ENCODE measurements at regions not wholly inside any gene's neighbourhood (a gene's known extent, or its start where the extent isn't known, plus 50 kb on each side); places are given as distances from the start of the nearest gene placed in this dataset.

DNA sequence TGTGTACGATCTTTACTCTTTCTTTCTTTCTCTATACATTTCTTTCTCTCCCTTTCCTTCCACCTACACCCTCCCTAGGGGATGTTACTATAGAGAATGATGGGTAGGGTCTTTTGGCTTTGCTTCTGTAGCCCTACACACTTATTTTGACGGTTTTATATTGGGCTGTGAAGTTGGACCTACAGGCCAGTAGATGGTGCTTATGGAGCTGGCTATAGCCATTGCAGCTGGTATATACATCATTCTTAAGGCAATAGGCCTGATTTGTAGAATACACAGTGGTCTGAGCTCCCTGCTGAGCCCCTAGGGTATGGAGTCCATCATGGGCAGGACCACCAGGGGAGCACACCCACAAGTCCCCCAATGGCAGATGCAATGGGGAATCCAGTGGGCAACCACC lies 1869.7 kb downstream of the STIM2 start:
- TF ChIP-seq, protein P1, sequence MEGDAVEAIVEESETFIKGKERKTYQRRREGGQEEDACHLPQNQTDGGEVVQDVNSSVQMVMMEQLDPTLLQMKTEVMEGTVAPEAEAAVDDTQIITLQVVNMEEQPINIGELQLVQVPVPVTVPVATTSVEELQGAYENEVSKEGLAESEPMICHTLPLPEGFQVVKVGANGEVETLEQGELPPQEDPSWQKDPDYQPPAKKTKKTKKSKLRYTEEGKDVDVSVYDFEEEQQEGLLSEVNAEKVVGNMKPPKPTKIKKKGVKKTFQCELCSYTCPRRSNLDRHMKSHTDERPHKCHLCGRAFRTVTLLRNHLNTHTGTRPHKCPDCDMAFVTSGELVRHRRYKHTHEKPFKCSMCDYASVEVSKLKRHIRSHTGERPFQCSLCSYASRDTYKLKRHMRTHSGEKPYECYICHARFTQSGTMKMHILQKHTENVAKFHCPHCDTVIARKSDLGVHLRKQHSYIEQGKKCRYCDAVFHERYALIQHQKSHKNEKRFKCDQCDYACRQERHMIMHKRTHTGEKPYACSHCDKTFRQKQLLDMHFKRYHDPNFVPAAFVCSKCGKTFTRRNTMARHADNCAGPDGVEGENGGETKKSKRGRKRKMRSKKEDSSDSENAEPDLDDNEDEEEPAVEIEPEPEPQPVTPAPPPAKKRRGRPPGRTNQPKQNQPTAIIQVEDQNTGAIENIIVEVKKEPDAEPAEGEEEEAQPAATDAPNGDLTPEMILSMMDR (IDR thresholded peaks at IDR 0.05) = no peak
- TF ChIP-seq ESRRA (IDR thresholded peaks at IDR 0.05; ENCODE audit: borderline replicate concordance, low read length) = no peak
- no peak for TF ChIP-seq NFE2L2 (conservative IDR thresholded peaks at IDR 0.05; ENCODE audit: low read length)
- no peak for TF ChIP-seq POLR2A (IDR thresholded peaks at IDR 0.05; ENCODE audit: low read length)
- no peak for TF ChIP-seq RNF2 (IDR thresholded peaks at IDR 0.05; ENCODE audit: borderline replicate concordance, low read depth)
- no peak for TF ChIP-seq MAZ (IDR thresholded peaks at IDR 0.05; ENCODE audit: borderline replicate concordance, low read depth, low read length)
- TF ChIP-seq, protein P2, sequence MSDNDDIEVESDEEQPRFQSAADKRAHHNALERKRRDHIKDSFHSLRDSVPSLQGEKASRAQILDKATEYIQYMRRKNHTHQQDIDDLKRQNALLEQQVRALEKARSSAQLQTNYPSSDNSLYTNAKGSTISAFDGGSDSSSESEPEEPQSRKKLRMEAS (IDR thresholded peaks at IDR 0.05) = no peak
- TF ChIP-seq EP300 (IDR thresholded peaks at IDR 0.05) = no peak
- TF ChIP-seq SMC3 (IDR thresholded peaks at IDR 0.05) = no peak
- TF ChIP-seq FOSB (CRISPR knock-in tag; IDR thresholded peaks at IDR 0.05) = no peak
- TF ChIP-seq, protein P3, sequence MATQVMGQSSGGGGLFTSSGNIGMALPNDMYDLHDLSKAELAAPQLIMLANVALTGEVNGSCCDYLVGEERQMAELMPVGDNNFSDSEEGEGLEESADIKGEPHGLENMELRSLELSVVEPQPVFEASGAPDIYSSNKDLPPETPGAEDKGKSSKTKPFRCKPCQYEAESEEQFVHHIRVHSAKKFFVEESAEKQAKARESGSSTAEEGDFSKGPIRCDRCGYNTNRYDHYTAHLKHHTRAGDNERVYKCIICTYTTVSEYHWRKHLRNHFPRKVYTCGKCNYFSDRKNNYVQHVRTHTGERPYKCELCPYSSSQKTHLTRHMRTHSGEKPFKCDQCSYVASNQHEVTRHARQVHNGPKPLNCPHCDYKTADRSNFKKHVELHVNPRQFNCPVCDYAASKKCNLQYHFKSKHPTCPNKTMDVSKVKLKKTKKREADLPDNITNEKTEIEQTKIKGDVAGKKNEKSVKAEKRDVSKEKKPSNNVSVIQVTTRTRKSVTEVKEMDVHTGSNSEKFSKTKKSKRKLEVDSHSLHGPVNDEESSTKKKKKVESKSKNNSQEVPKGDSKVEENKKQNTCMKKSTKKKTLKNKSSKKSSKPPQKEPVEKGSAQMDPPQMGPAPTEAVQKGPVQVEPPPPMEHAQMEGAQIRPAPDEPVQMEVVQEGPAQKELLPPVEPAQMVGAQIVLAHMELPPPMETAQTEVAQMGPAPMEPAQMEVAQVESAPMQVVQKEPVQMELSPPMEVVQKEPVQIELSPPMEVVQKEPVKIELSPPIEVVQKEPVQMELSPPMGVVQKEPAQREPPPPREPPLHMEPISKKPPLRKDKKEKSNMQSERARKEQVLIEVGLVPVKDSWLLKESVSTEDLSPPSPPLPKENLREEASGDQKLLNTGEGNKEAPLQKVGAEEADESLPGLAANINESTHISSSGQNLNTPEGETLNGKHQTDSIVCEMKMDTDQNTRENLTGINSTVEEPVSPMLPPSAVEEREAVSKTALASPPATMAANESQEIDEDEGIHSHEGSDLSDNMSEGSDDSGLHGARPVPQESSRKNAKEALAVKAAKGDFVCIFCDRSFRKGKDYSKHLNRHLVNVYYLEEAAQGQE (IDR thresholded peaks at IDR 0.05) = no peak
- TF ChIP-seq, protein P4, sequence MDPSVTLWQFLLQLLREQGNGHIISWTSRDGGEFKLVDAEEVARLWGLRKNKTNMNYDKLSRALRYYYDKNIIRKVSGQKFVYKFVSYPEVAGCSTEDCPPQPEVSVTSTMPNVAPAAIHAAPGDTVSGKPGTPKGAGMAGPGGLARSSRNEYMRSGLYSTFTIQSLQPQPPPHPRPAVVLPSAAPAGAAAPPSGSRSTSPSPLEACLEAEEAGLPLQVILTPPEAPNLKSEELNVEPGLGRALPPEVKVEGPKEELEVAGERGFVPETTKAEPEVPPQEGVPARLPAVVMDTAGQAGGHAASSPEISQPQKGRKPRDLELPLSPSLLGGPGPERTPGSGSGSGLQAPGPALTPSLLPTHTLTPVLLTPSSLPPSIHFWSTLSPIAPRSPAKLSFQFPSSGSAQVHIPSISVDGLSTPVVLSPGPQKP (IDR thresholded peaks at IDR 0.05; ENCODE audit: low read depth, low read length) = no peak
- TF ChIP-seq ZSCAN20 (CRISPR knock-in tag; IDR thresholded peaks at IDR 0.05) = no peak
- TF ChIP-seq HDAC2 (IDR thresholded peaks at IDR 0.05) = no peak
